PC-9 (cell line): ENCODE measurements at regions not wholly inside any gene's neighbourhood (a gene's known extent, or its start where the extent isn't known, plus 50 kb on each side); places are given as distances from the start of the nearest gene placed in this dataset.

Source experiments
- BruUV-seq: library from RNA; stranded (reverse); fragments of 400-500 nt; replicated peaks from 2 replicates; lab custom pipeline; 2021; lab: Mats Ljungman, UMichigan
- CTCF ChIA-PET: fragments of 300-600 bp; sonication (Branson Sonifier 250); formaldehyde crosslinking; loops from one replicate; lab custom pipeline; 2022; ENCODE audit warnings: antibody characterized with exemption; lab: Charles Lee
- POLR2A ChIA-PET: fragments of 300-600 bp; sonication (Branson Sonifier 250); formaldehyde crosslinking; loops from one replicate; lab custom pipeline; 2022; ENCODE audit warnings: antibody characterized with exemption; ENCODE audit not compliant: unreplicated experiment; lab: Charles Lee
- DNase-seq, 2 experiments: peaks; one replicate each; pipeline versions ENCODE4 v3.0.0 to v3.0.0-alpha.2; 2015 to 2022; ENCODE audit warnings: mixed read lengths in 1 of 2
- H2AFZ ChIP-seq: fragments of 200-600 bp; sonication (generic); 2 replicates; pipeline ENCODE4 v1.8.1; 2017; ENCODE audit warnings: antibody characterized with exemption
- H3F3A ChIP-seq: fragments of 200-600 bp; sonication (generic); 2 replicates; pipeline ENCODE4 v1.8.1; 2017; ENCODE audit warnings: antibody characterized with exemption, mild to moderate bottlenecking, low read depth; ENCODE audit not compliant: insufficient read depth
- H3K27ac ChIP-seq: fragments of 200-600 bp; sonication (generic); 2 replicates; pipeline ENCODE4 v1.6.1; 2016; ENCODE audit warnings: mixed run types
- H3K27me3 ChIP-seq: fragments of 200-600 bp; sonication (generic); 2 replicates; pipeline ENCODE4 v1.6.1; 2016; ENCODE audit warnings: low read depth, mixed run types; ENCODE audit not compliant: insufficient read depth
- H3K36me3 ChIP-seq: fragments of 200-600 bp; sonication (generic); 2 replicates; pipeline ENCODE4 v1.6.1; 2016; ENCODE audit warnings: low read depth, mixed run types
- H3K4me1 ChIP-seq: fragments of 200-600 bp; sonication (generic); replicated peaks from 2 replicates; pipeline ENCODE4 v1.6.1; 2016; ENCODE audit warnings: mixed run types; ENCODE audit not compliant: insufficient read depth
- H3K4me2 ChIP-seq: fragments of 200-600 bp; sonication (generic); 2 replicates; pipeline ENCODE4 v1.6.1; 2017; ENCODE audit warnings: mixed run types
- H3K4me3 ChIP-seq: fragments of 200-600 bp; sonication (generic); 2 replicates; pipeline ENCODE4 v1.6.1; 2016; ENCODE audit warnings: mixed run types
- H3K79me2 ChIP-seq: fragments of 200-600 bp; sonication (generic); 2 replicates; pipeline ENCODE4 v1.6.1; 2017; ENCODE audit warnings: low read depth, mixed run types
- H3K9me2 ChIP-seq: fragments of 200-600 bp; sonication (generic); 2 replicates; pipeline ENCODE4 v1.8.1; 2017; ENCODE audit warnings: mild to moderate bottlenecking; ENCODE audit not compliant: insufficient read depth
- H3K9me3 ChIP-seq: fragments of 200-600 bp; sonication (generic); 2 replicates; pipeline ENCODE4 v1.8.1; 2016; ENCODE audit warnings: low read depth; ENCODE audit not compliant: insufficient read depth
- H4K20me1 ChIP-seq: fragments of 200-600 bp; sonication (generic); 2 replicates; pipeline ENCODE4 v1.8.1; 2017; ENCODE audit not compliant: insufficient read depth
- CTCF ChIP-seq: fragments of 200-600 bp; sonication (generic); conservative IDR thresholded peaks from 2 replicates; pipeline ENCODE4 v1.6.1; 2017; ENCODE audit warnings: mixed run types, antibody characterized with exemption, mild to moderate bottlenecking, moderate library complexity
- EZH2 ChIP-seq: fragments of 200-600 bp; sonication (generic); IDR thresholded peaks from 2 replicates; pipeline ENCODE4 v1.8.0; 2017; ENCODE audit warnings: antibody characterized with exemption, low read depth
- intact Hi-C: fragments of 100-400 bp; cut with micrococcal nuclease; formaldehyde crosslinking; loops from one replicate; pipeline ENCODE4 v1.10.0; 2022; ENCODE audit not compliant: unreplicated experiment

GRCh38 chrX:150150780-150151125 is 212.4 kb upstream of the MAMLD1 start:
- ChIA-PET POLR2A (no interaction called here), CTCF (no interaction called here)
- Histone ChIP-seq H3K4me2 (no peak overlapping the region), H3K27ac (no peak overlapping the region), H3K4me3 (no peak overlapping the region), H3K27me3 (no peaks in the 10 kb centered on the region), H3K36me3 (no peaks in the 10 kb centered on the region), H3F3A (no peaks in the 10 kb centered on the region), H4K20me1 (no peaks in the 10 kb centered on the region), H3K79me2 (no peaks in the 10 kb centered on the region), H3K9me3 (no peaks in the 10 kb centered on the region), H2AFZ (no peak overlapping the region), H3K9me2 (no peaks in the 10 kb centered on the region), H3K4me1 (no peaks in the 10 kb centered on the region)
- intact Hi-C loops = no loop called here
- TF ChIP-seq EZH2 = no peak
- TF ChIP-seq CTCF = no peak
- no TSS peak for BruUV-seq
- no peak for DNase-seq

DNA sequence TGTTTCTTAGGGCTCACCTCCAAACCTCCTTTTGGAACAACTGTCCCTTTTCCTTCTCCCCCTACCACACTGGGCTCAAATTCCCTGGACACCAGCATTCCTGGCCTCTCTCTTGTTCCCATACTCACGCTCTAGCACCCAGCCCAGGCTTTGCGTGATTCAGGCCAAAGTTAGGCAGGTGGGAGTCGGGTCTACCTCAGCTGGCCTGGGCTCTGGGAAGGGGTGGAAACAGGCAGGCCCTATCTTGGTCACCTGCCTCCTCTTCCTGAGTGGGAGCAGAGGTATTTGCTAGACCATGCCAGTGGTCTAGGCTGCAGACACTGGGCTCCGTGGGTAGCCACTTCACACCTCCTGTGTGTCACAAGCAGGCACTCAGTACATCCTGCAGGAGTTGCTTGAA is 211.1 kb upstream of the MAMLD1 start:
- no peak overlapping the region for H2AFZ ChIP-seq
- no peaks in the 10 kb centered on the region for H3K27me3 ChIP-seq
- no TSS peak for BruUV-seq
- ChIA-PET POLR2A (no interaction called here), CTCF (no interaction called here)
- no peaks in the 10 kb centered on the region for H3F3A ChIP-seq
- no peak overlapping the region for H3K27ac ChIP-seq
- no peaks in the 10 kb centered on the region for H3K9me2 ChIP-seq
- H3K4me2 ChIP-seq = no peak overlapping the region
- no peaks in the 10 kb centered on the region for H3K36me3 ChIP-seq
- H3K4me3 ChIP-seq = no peak overlapping the region
- no peak for DNase-seq
- intact Hi-C loops = no loop called here
- no peaks in the 10 kb centered on the region for H3K9me3 ChIP-seq
- no peaks in the 10 kb centered on the region for H3K4me1 ChIP-seq
- H3K79me2 ChIP-seq = no peaks in the 10 kb centered on the region
- no peaks in the 10 kb centered on the region for H4K20me1 ChIP-seq
- TF ChIP-seq EZH2 (no peak), CTCF (no peak)

- no peak for DNase-seq
- intact Hi-C loops = no loop called here
These were observed 210.6 kb upstream of the MAMLD1 start for GRCh38 chrX:150152546-150152945.

More at GRCh38 chrX:150152546-150152945, 210.6 kb upstream of the MAMLD1 start:
- Histone ChIP-seq H3K27ac (no peak overlapping the region), H3K79me2 (no peaks in the 10 kb centered on the region), H4K20me1 (no peaks in the 10 kb centered on the region), H3K4me3 (no peak overlapping the region), H2AFZ (no peak overlapping the region), H3K27me3 (no peaks in the 10 kb centered on the region), H3K9me3 (no peaks in the 10 kb centered on the region), H3K4me1 (no peaks in the 10 kb centered on the region), H3K4me2 (no peak overlapping the region), H3K36me3 (no peaks in the 10 kb centered on the region), H3K9me2 (no peaks in the 10 kb centered on the region), H3F3A (no peaks in the 10 kb centered on the region)
- no peak for TF ChIP-seq EZH2
- TF ChIP-seq CTCF = no peak
- no TSS peak for BruUV-seq
- CTCF ChIA-PET = no interaction called here
- POLR2A ChIA-PET = no interaction called here
